WTC11 (cell line): ENCODE measurements at regions not wholly inside any gene's neighbourhood (a gene's known extent, or its start where the extent isn't known, plus 50 kb on each side); places are given as distances from the start of the nearest gene placed in this dataset.
"Not testable (repeated sequence)": the region's sequence is repeated elsewhere in the genome, so short reads cannot be mapped to it uniquely, and the experiment has no call there.

Experiments used
- ATAC-seq: fragments of 200-7000 bp; cut with Tn5 transposase; 2 replicates; pipeline ENCODE4 v1.10.0; 2021; ENCODE audit warnings: mild to moderate bottlenecking, moderate library complexity
- CTCF ChIA-PET: fragments of 300-600 bp; sonication (Branson Sonifier 250); formaldehyde crosslinking; loops from one replicate; lab custom pipeline; 2021; ENCODE audit warnings: antibody characterized with exemption; lab: Charles Lee
- POLR2A ChIA-PET: fragments of 350-600 bp; sonication (Branson Sonifier 250); formaldehyde crosslinking; loops from one replicate; lab custom pipeline; 2021; ENCODE audit warnings: antibody characterized with exemption; lab: Charles Lee
- DNase-seq: peaks from one replicate; pipeline ENCODE4 v3.0.0; 2021; ENCODE audit warnings: low spot score
- H3K27ac Mint-ChIP-seq: 2 replicates; pipeline ENCODE4 v1.8.0; 2021; ENCODE audit warnings: mixed read lengths
- H3K27me3 Mint-ChIP-seq: 2 replicates; pipeline ENCODE4 v1.8.0; 2021; ENCODE audit warnings: low read depth, mild to moderate bottlenecking, moderate library complexity, mixed read lengths
- H3K36me3 Mint-ChIP-seq: 2 replicates; pipeline ENCODE4 v1.8.0; 2021; ENCODE audit warnings: mixed read lengths
- H3K4me1 Mint-ChIP-seq: 2 replicates; pipeline ENCODE4 v1.8.0; 2022; ENCODE audit warnings: mixed read lengths
- H3K4me3 Mint-ChIP-seq: 2 replicates; pipeline ENCODE4 v1.8.0; 2021; ENCODE audit warnings: mild to moderate bottlenecking, moderate library complexity, mixed read lengths
- H3K9me3 Mint-ChIP-seq: 2 replicates; pipeline ENCODE4 v1.8.0; 2021; ENCODE audit warnings: mixed read lengths
- AFF4 ChIP-seq: sonication (generic); formaldehyde crosslinking; IDR thresholded peaks from 2 replicates; pipeline ENCODE4 v1.8.1; 2023; ENCODE audit warnings: mild to moderate bottlenecking, missing genetic modification reagents, borderline replicate concordance
- ATF6 ChIP-seq: sonication (generic); formaldehyde crosslinking; IDR thresholded peaks from 2 replicates; pipeline ENCODE4 v1.8.1; 2023; ENCODE audit warnings: mild to moderate bottlenecking, missing genetic modification reagents
- E2F5 ChIP-seq: sonication (generic); formaldehyde crosslinking; IDR thresholded peaks from 2 replicates; pipeline ENCODE4 v1.8.1; 2022; ENCODE audit warnings: mild to moderate bottlenecking, moderate library complexity, missing genetic modification reagents
- FOXP4 ChIP-seq: sonication (generic); formaldehyde crosslinking; IDR thresholded peaks from 2 replicates; pipeline ENCODE4 v1.8.0; 2022; ENCODE audit warnings: mild to moderate bottlenecking, missing genetic modification reagents
- GRHL2 ChIP-seq: fragments of 250-450 bp; sonication (Bioruptor Pico); IDR thresholded peaks from 2 replicates; pipeline ENCODE4 v1.8.0; 2022; ENCODE audit warnings: mild to moderate bottlenecking, moderate library complexity; ENCODE audit not compliant: insufficient replicate concordance, severe bottlenecking
- GTF2I ChIP-seq: fragments of 250-450 bp; sonication (Bioruptor Pico); conservative IDR thresholded peaks from 2 replicates; pipeline ENCODE4 v1.4.0; 2021; ENCODE audit warnings: mild to moderate bottlenecking
- MAX ChIP-seq: sonication (generic); formaldehyde crosslinking; IDR thresholded peaks from 2 replicates; pipeline ENCODE4 v1.8.0; 2022; ENCODE audit warnings: mild to moderate bottlenecking, missing genetic modification reagents
- MYBL2 ChIP-seq: sonication (generic); formaldehyde crosslinking; IDR thresholded peaks from 2 replicates; pipeline ENCODE4 v1.8.1; 2023; ENCODE audit warnings: mild to moderate bottlenecking, moderate library complexity, missing genetic modification reagents
- NR3C1 ChIP-seq: sonication (generic); formaldehyde crosslinking; conservative IDR thresholded peaks from 2 replicates; pipeline ENCODE4 v1.8.1; 2023; ENCODE audit warnings: low read depth, mild to moderate bottlenecking, missing genetic modification reagents
- USF1 ChIP-seq: sonication (generic); formaldehyde crosslinking; IDR thresholded peaks from 2 replicates; pipeline ENCODE4 v1.8.0; 2022; ENCODE audit warnings: mild to moderate bottlenecking, missing genetic modification reagents
- ZNF121 ChIP-seq: sonication (generic); formaldehyde crosslinking; IDR thresholded peaks from 2 replicates; pipeline ENCODE4 v1.8.0; 2023; ENCODE audit warnings: missing genetic modification reagents

GRCh38 chr14:85853996-85854526 is 324.1 kb downstream of the FLRT2 start:
- H3K4me1 Mint-ChIP-seq: no peaks in the 10 kb centered on the region
- TF ChIP-seq E2F5: no peak
- TF ChIP-seq GTF2I (CRISPR knock-in tag): no peak
- TF ChIP-seq GRHL2 (CRISPR knock-in tag): no peak
- TF ChIP-seq FOXP4 (CRISPR knock-in tag): no peak
- ChIA-PET POLR2A (no interaction called here), CTCF (no interaction called here)
- H3K4me3 Mint-ChIP-seq: no peak overlapping the region
- ATAC-seq (no peak), DNase-seq (no peak)
- H3K36me3 Mint-ChIP-seq: no peaks in the 10 kb centered on the region
- H3K9me3 Mint-ChIP-seq: no peaks in the 10 kb centered on the region
- no peaks in the 10 kb centered on the region; the same call in 1 of the 2 replicates for H3K27me3 Mint-ChIP-seq
- no peak overlapping the region for H3K27ac Mint-ChIP-seq

- TF ChIP-seq MYBL2 (CRISPR knock-in tag): no peak
- TF ChIP-seq, all 79 proteins: peak for 0
- CTCF ChIA-PET: no interaction called here
- no peaks in the 10 kb centered on the region for H3K27me3 Mint-ChIP-seq
- no peaks in the 10 kb centered on the region for H3K9me3 Mint-ChIP-seq
- H3K4me3 Mint-ChIP-seq: no peak overlapping the region
- H3K4me1 Mint-ChIP-seq: no peaks in the 10 kb centered on the region
- no peaks in the 10 kb centered on the region for H3K36me3 Mint-ChIP-seq
- POLR2A ChIA-PET: no interaction called here
- no peak overlapping the region for H3K27ac Mint-ChIP-seq
- DNase-seq (no peak), ATAC-seq (no peak)
These were observed 323.0 kb downstream of the FLRT2 start for GRCh38 chr14:85852906-85853305.

- H3K4me3 Mint-ChIP-seq, CTCF ChIA-PET, H3K9me3 Mint-ChIP-seq, H3K4me1 Mint-ChIP-seq, DNase-seq, H3K27ac Mint-ChIP-seq, ATAC-seq, H3K27me3 Mint-ChIP-seq, POLR2A ChIA-PET, H3K36me3 Mint-ChIP-seq: not testable (repeated sequence)
These were observed 322.2 kb downstream of the FLRT2 start for GRCh38 chr14:85852123-85852522.

GRCh38 chr14:85830549-85830948 is 300.6 kb downstream of the FLRT2 start:
- ATAC-seq, H3K9me3 Mint-ChIP-seq, CTCF ChIA-PET: not testable (repeated sequence)

GRCh38 chr14:85829601-85830000 is 299.7 kb downstream of the FLRT2 start:
- H3K36me3 Mint-ChIP-seq, POLR2A ChIA-PET, H3K27me3 Mint-ChIP-seq, H3K9me3 Mint-ChIP-seq, H3K4me3 Mint-ChIP-seq, CTCF ChIA-PET, H3K27ac Mint-ChIP-seq, DNase-seq, ATAC-seq, H3K4me1 Mint-ChIP-seq: not testable (repeated sequence)

More at GRCh38 chr14:85830549-85830948, 300.6 kb downstream of the FLRT2 start:
- DNase-seq, H3K4me3 Mint-ChIP-seq, H3K27ac Mint-ChIP-seq, H3K27me3 Mint-ChIP-seq, H3K36me3 Mint-ChIP-seq, H3K4me1 Mint-ChIP-seq, POLR2A ChIA-PET: not testable (repeated sequence)

- DNase-seq (no peak), ATAC-seq (no peak)
- ChIA-PET POLR2A (no interaction called here), CTCF (no interaction called here)
- Mint-ChIP-seq H3K36me3 (no peaks in the 10 kb centered on the region), H3K9me3 (no peaks in the 10 kb centered on the region; the same call in 1 of the 2 replicates), H3K4me3 (no peak overlapping the region), H3K27me3 (no peaks in the 10 kb centered on the region), H3K4me1 (no peaks in the 10 kb centered on the region), H3K27ac (no peak overlapping the region)
- no peak for TF ChIP-seq ATF6
- no peak for TF ChIP-seq MAX (CRISPR knock-in tag)
- TF ChIP-seq ZNF121 (CRISPR knock-in tag): no peak
- TF ChIP-seq USF1 (CRISPR knock-in tag): no peak
- TF ChIP-seq NR3C1: no peak
- no peak for TF ChIP-seq AFF4 (CRISPR knock-in tag)
These were observed 294.6 kb downstream of the FLRT2 start for GRCh38 chr14:85824526-85824925.
